ENCODE measurements at regions not wholly inside any gene's neighbourhood (a gene's known extent, or its start where the extent isn't known, plus 50 kb on each side); places are given as distances from the start of the nearest gene placed in this dataset.
A peak's percentile ranks its signal among the peaks of the same experiment; 100 is the strongest.
"Not testable (repeated sequence)": the region's sequence is repeated elsewhere in the genome, so short reads cannot be mapped to it uniquely, and the experiment has no call there.

- no peak for DNase-seq
These were observed 77.3 kb downstream of the PPCDC start for GRCh38 chr15:75100679-75101078.

GRCh38 chr15:75104804-75105557 lies 81.6 kb downstream of the PPCDC start:
- peak; percentile 70 for DNase-seq

GRCh38 chr15:75107516-75107907 lies 84.1 kb downstream of the PPCDC start:
- no peak for DNase-seq

GRCh38 chr15:75107908-75108838 lies 84.8 kb downstream of the PPCDC start:
- peak; percentile 53 for DNase-seq

- no peak for DNase-seq
These were observed 85.8 kb downstream of the PPCDC start for GRCh38 chr15:75109021-75109735.

- DNase-seq: no peak
These were observed 86.3 kb downstream of the PPCDC start for GRCh38 chr15:75109736-75110130.

GRCh38 chr15:75112278-75112847 lies 89.0 kb downstream of the PPCDC start:
- DNase-seq: no peak

- DNase-seq: no peak
These were observed 88.7 kb upstream of the C15orf39 start for GRCh38 chr15:75112848-75113492.

GRCh38 chr15:75114327-75114726 lies 87.4 kb upstream of the C15orf39 start:
- DNase-seq: no peak

- no peak for DNase-seq
These were observed 86.9 kb upstream of the C15orf39 start for GRCh38 chr15:75114796-75115195.

GRCh38 chr15:75115411-75115913 lies 86.2 kb upstream of the C15orf39 start:
- not testable (repeated sequence) for DNase-seq

GRCh38 chr15:75116143-75116542 lies 85.5 kb upstream of the C15orf39 start:
- not testable (repeated sequence) for DNase-seq

GRCh38 chr15:75117993-75118392 lies 83.7 kb upstream of the C15orf39 start:
- no peak for DNase-seq

- not testable (repeated sequence) for DNase-seq
These were observed 82.4 kb upstream of the C15orf39 start for GRCh38 chr15:75119312-75119711.

GRCh38 chr15:75121491-75121890 lies 80.2 kb upstream of the C15orf39 start:
- no peak for DNase-seq

GRCh38 chr15:75123395-75123794 lies 78.3 kb upstream of the C15orf39 start:
- DNase-seq: no peak

GRCh38 chr15:75124278-75124677 lies 77.4 kb upstream of the C15orf39 start:
- DNase-seq: not testable (repeated sequence)

GRCh38 chr15:75125935-75126334 lies 75.7 kb upstream of the C15orf39 start:
- no peak for DNase-seq

GRCh38 chr15:75126864-75127580 lies 74.7 kb upstream of the C15orf39 start:
- DNase-seq: no peak

GRCh38 chr15:75129788-75130187 lies 71.9 kb upstream of the C15orf39 start:
- no peak for DNase-seq

- no peak for DNase-seq
These were observed 70.4 kb upstream of the C15orf39 start for GRCh38 chr15:75131269-75131643.

- DNase-seq: no peak
These were observed 66.9 kb upstream of the C15orf39 start for GRCh38 chr15:75134748-75135147.
